ENCODE measurements at regions not wholly inside any gene's neighbourhood (a gene's known extent, or its start where the extent isn't known, plus 50 kb on each side); places are given as distances from the start of the nearest gene placed in this dataset.

GRCh38 chr22:22068657-22069056, 86.1 kb upstream of the TOP3B start:
- Mint-ChIP-seq H3K9me3 (no peaks in the 10 kb centered on the region), H3K4me3 (no peak overlapping the region), H3K27ac (no peak overlapping the region), H3K27me3 (no peaks in the 10 kb centered on the region), H3K36me3 (ENCODE audit: low read depth) (no peaks in the 10 kb centered on the region), H3K4me1 (ENCODE audit: low read depth) (no peaks in the 10 kb centered on the region)
- no peaks in the 10 kb centered on the region for H3K27me3 ChIP-seq (ENCODE audit: control insufficient read depth in 1 of 2, insufficient read depth in 2 of 2, low read length in 2 of 2)
- H3K4me1 ChIP-seq (ENCODE audit: insufficient read depth, low read length): no peaks in the 10 kb centered on the region
- H3K36me3 ChIP-seq (ENCODE audit: insufficient read depth, low read length): no peaks in the 10 kb centered on the region
- H3K27ac ChIP-seq (ENCODE audit: low read depth in 1 of 2, low read length in 2 of 2): no peak overlapping the region
- intact Hi-C loops (cut with DNase I, micrococcal nuclease): no loop called here
- no peak overlapping the region for H3K4me3 ChIP-seq (ENCODE audit: low read length)
- no peak for DNase-seq
- ATAC-seq (ENCODE audit: poor library complexity): no peak
- CTCF ChIA-PET: no interaction called here
- no peaks in the 10 kb centered on the region for H3K9me3 ChIP-seq (ENCODE audit: control insufficient read depth in 1 of 2, insufficient read depth in 1 of 2, low read length in 2 of 2)
- TF ChIP-seq, protein P1, sequence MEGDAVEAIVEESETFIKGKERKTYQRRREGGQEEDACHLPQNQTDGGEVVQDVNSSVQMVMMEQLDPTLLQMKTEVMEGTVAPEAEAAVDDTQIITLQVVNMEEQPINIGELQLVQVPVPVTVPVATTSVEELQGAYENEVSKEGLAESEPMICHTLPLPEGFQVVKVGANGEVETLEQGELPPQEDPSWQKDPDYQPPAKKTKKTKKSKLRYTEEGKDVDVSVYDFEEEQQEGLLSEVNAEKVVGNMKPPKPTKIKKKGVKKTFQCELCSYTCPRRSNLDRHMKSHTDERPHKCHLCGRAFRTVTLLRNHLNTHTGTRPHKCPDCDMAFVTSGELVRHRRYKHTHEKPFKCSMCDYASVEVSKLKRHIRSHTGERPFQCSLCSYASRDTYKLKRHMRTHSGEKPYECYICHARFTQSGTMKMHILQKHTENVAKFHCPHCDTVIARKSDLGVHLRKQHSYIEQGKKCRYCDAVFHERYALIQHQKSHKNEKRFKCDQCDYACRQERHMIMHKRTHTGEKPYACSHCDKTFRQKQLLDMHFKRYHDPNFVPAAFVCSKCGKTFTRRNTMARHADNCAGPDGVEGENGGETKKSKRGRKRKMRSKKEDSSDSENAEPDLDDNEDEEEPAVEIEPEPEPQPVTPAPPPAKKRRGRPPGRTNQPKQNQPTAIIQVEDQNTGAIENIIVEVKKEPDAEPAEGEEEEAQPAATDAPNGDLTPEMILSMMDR (IDR thresholded peaks at IDR 0.05): no peak
- POLR2A ChIA-PET: no interaction called here

- H3K4me1 Mint-ChIP-seq (ENCODE audit: low read depth): no peaks in the 10 kb centered on the region
- Histone ChIP-seq H3K27me3 (ENCODE audit: control insufficient read depth in 1 of 2, insufficient read depth in 2 of 2, low read length in 2 of 2) (no peaks in the 10 kb centered on the region), H3K4me3 (ENCODE audit: low read length) (no peak overlapping the region), H3K27ac (ENCODE audit: low read depth in 1 of 2, low read length in 2 of 2) (no peak overlapping the region), H3K36me3 (ENCODE audit: insufficient read depth, low read length) (no peaks in the 10 kb centered on the region), H3K4me1 (ENCODE audit: insufficient read depth, low read length) (no peaks in the 10 kb centered on the region), H3K9me3 (ENCODE audit: control insufficient read depth in 1 of 2, insufficient read depth in 1 of 2, low read length in 2 of 2) (no peaks in the 10 kb centered on the region)
- no peaks in the 10 kb centered on the region for H3K9me3 Mint-ChIP-seq
- no peak for ATAC-seq (ENCODE audit: poor library complexity)
- no peaks in the 10 kb centered on the region for H3K27me3 Mint-ChIP-seq
- no peak overlapping the region for H3K27ac Mint-ChIP-seq
- POLR2A ChIA-PET: no interaction called here
- DNase-seq: no peak
- no peaks in the 10 kb centered on the region for H3K36me3 Mint-ChIP-seq (ENCODE audit: low read depth)
- CTCF ChIA-PET: no interaction called here
- TF ChIP-seq, protein P1 (IDR thresholded peaks at IDR 0.05): no peak
- no peak overlapping the region for H3K4me3 Mint-ChIP-seq
- intact Hi-C loops (cut with DNase I, micrococcal nuclease): no loop called here
Observed at GRCh38 chr22:22068025-22068424, 85.4 kb upstream of the TOP3B start.

DNA sequence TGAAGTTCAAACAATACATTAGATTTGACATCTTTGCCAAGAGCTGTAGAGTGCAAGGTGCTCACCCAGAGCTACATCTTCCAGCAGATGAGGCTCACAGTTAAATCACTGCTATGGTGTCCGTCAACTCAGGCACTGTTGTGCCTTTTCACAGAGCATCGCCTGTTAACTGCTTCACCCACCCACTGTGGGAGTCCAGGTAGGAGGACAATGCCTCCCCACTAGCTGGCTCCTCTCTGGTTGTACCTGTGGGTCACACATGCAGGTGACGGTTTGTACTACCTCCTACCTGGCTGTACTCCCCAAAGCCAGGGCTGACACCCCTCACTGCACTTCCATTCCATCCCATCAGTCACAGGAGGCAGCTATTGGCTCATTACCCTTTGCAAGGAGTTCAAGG, 84.6 kb upstream of the TOP3B start:
- ChIA-PET CTCF (no interaction called here), POLR2A (no interaction called here)
- H3K4me1 Mint-ChIP-seq (ENCODE audit: low read depth): no peaks in the 10 kb centered on the region
- no peaks in the 10 kb centered on the region for H3K27me3 Mint-ChIP-seq
- intact Hi-C loops (cut with DNase I, micrococcal nuclease): no loop called here
- no peak overlapping the region for H3K4me3 Mint-ChIP-seq
- no peaks in the 10 kb centered on the region for H3K36me3 Mint-ChIP-seq (ENCODE audit: low read depth)
- H3K4me1 ChIP-seq (ENCODE audit: insufficient read depth, low read length): no peaks in the 10 kb centered on the region
- no peaks in the 10 kb centered on the region for H3K36me3 ChIP-seq (ENCODE audit: insufficient read depth, low read length)
- H3K9me3 Mint-ChIP-seq: no peaks in the 10 kb centered on the region
- no peaks in the 10 kb centered on the region for H3K27me3 ChIP-seq (ENCODE audit: control insufficient read depth in 1 of 2, insufficient read depth in 2 of 2, low read length in 2 of 2)
- DNase-seq (no peak), ATAC-seq (ENCODE audit: poor library complexity) (no peak)
- TF ChIP-seq, protein P1 (IDR thresholded peaks at IDR 0.05): no peak
- H3K4me3 ChIP-seq (ENCODE audit: low read length): no peak overlapping the region
- no peak overlapping the region for H3K27ac Mint-ChIP-seq
- no peak overlapping the region for H3K27ac ChIP-seq (ENCODE audit: low read depth in 1 of 2, low read length in 2 of 2)
- H3K9me3 ChIP-seq (ENCODE audit: control insufficient read depth in 1 of 2, insufficient read depth in 1 of 2, low read length in 2 of 2): no peaks in the 10 kb centered on the region

Data from CD4-positive, alpha-beta T cell (primary cell).